Choroid plexus epithelial cell (primary cell): ENCODE measurements at regions not wholly inside any gene's neighbourhood (a gene's known extent, or its start where the extent isn't known, plus 50 kb on each side); places are given as distances from the start of the nearest gene placed in this dataset.

Source experiments
- DNase-seq: peaks from one replicate; pipeline ENCODE4 v3.0.0-alpha.2; 2010; ENCODE audit warnings: low read depth
- H3K4me3 ChIP-seq: 2 replicates; pipeline ENCODE4 v1.5.1; 2011; ENCODE audit warnings: low read depth, mild to moderate bottlenecking, control low read depth, low read length, moderate library complexity
- TF ChIP-seq, protein P1 (sequence below): conservative IDR thresholded peaks from 2 replicates; pipeline ENCODE4 v1.5.1; 2011; ENCODE audit warnings: low read depth, mild to moderate bottlenecking, control low read depth, inconsistent platforms, low read length, moderate library complexity

DNA sequence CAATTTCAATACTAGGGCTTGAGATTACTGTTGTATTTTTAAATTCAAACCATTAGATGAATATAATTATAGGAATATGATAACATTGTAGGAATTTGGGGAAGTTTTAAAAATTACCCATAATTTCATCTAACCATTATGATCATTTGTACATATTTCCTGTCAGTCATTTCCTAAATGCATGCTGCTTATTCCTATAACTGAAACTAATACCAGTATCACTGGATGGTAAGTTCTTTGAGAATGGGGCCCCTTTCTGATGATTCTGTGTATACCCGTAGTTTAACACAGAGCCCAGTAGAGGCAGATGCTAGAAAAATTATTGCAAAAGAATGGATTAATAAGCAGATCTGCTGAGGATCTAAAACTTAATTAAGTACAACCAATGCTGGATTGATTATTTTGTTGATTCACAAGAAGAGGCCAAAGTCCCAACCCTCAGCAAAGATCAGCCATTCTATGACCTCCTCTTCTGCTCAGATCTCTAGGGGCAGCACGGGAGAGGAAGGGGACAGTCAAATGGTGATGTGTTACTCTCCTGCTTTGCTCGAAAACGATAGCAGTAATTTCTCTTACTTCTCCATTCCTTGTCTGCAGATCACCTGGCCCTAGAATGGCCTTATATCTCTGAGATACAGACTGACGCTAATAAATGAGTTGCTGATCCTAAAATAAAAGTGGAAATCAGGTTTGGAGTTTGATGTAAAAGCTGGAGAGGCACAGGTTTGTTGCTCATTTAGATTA, 69.5 kb upstream of the PELI1 start:
- TF ChIP-seq, protein P1, sequence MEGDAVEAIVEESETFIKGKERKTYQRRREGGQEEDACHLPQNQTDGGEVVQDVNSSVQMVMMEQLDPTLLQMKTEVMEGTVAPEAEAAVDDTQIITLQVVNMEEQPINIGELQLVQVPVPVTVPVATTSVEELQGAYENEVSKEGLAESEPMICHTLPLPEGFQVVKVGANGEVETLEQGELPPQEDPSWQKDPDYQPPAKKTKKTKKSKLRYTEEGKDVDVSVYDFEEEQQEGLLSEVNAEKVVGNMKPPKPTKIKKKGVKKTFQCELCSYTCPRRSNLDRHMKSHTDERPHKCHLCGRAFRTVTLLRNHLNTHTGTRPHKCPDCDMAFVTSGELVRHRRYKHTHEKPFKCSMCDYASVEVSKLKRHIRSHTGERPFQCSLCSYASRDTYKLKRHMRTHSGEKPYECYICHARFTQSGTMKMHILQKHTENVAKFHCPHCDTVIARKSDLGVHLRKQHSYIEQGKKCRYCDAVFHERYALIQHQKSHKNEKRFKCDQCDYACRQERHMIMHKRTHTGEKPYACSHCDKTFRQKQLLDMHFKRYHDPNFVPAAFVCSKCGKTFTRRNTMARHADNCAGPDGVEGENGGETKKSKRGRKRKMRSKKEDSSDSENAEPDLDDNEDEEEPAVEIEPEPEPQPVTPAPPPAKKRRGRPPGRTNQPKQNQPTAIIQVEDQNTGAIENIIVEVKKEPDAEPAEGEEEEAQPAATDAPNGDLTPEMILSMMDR, result no peak
- no peak overlapping the region for H3K4me3 ChIP-seq
- DNase-seq, result no peak

DNA sequence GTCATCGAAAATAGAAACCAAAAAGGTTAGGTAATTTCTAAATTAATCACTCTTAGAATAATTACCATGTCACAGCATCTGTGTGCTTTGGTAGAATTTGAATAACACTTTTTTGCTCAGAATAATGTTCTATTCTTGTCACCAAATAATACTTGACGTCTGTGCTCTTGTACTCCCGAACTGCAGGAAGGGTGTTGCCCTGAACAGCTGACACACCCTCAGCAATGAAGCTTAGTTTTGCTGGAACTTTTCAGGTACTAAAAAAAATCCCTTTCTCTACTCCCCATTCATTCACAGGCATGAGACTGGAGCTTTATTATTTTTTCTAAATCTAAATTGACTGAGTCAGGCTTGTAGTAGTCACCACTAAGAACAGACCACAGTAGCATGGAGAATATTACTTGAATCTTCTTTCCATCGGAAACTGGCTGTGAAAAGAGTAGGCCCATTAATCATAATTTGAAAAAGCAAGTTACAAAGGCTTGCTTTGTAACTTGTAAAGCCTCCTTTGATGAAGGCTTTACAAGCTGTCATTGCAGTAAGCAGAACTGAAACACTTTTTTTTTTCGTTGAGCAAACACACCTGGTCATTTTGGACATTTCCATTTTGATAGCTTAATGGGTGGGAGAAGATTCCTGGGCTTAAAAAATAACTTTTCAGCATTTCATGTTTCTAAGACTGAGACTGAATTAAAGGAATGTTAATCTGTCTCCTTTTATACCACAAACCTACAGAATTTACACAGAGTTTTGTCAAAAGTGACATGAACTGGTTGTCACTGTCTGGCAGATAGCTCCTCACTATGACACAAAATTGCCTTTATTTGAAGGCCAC, 70.3 kb upstream of the PELI1 start:
- TF ChIP-seq, protein P1, result no peak
- H3K4me3 ChIP-seq, result no peak overlapping the region
- no peak for DNase-seq

DNA sequence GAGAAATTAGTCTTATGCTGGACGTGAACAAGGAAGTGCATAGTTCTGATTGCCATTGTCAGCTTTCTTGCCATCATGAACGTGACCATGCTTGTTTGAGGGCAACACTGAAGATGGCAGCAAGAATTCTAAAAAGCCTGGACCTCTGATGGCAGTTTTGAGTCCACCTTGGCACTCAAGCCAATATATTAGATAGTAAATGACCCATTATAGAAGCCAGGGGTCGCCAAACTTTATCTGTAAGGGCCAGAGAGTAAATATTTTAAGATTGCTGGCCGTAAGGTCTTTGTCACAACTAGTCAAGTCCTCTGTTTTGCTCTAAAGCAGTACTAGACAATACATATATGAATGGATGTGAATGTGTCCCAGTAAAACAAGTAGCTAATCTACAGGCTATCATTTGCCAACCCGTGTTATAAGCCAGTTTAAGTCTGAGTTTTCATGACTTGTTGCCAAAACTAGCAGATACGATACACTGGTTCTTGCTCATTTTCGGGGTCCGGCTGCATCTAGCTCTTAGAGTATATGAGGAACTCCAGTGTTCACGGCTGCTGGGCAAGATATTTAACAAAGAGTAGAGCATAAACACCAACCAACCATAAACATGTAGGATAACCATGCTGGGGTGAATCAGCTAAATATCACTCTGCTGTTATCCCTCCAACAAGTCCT, 73.1 kb upstream of the PELI1 start:
- H3K4me3 ChIP-seq, result no peak overlapping the region
- TF ChIP-seq, protein P1, result no peak
- DNase-seq, result no peak

DNA sequence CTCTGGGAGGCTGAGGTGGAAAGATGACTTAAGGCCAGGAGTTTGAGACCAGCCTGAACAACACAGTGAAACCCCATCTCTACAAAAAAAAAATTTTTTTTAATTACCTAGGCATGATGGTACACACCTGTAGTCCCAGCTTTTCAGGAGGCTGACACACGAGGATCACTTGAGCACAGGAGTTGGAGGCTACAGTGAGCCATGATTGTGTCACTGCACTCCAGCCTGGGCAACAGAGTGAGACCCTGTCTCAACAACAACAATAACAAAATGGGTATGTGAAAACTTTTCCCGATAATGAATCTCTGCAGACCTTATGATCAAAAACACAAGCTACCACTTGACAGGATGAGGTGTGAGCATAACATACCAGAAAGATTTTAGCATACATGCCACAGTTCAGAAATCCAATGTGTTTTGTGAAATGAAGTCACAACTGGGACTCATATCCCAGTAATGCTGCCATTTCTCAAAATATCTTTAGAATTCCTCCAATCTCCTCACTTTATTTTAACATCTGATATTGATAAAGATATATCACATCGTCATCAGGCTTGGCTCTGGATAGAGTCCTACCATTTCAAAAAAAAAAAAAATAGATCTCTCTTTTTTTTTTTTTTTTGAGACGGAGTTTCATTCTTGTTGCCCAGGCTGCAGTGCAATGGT, 74.0 kb upstream of the PELI1 start:
- H3K4me3 ChIP-seq, result no peak overlapping the region
- DNase-seq, result no peak
- TF ChIP-seq, protein P1, result no peak

DNA sequence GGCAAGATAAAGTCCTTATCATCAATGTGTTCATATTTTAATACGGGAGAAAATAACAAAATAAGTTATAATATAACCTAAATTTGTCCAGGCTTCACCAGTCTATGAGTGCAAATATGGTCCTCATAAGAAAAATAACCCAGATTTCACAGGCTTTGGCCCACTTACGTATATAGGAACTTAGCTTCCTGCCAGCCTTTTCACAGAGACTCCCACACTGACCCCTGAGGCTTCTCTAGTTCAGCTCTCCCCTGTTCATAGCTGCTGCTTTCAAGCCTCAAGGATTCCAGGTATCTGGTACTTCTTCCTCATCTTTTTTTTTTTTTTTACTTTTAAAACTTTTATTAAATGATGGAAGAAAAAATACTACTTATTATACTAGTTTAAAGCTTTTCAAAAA, 74.9 kb upstream of the PELI1 start:
- TF ChIP-seq, protein P1, result no peak
- DNase-seq, result no peak
- no peak overlapping the region for H3K4me3 ChIP-seq

DNA sequence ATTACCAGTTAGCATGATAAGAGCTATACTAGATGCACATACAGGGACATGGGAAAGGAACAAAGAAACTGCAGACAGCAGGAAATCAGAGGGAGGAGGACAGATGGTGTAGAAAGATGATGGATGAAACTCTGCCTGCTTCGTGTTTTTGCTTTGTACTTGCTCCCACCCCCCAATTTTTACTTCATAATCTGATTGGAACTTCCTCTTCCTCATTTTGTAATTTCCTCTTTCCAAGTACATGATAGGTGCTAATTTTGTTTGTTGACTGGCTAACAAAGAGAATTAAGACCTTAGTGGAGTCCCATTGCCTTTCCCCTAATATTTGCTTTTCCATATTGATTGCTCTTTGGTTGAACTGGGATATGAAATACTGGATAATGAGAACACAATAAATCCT, 76.0 kb upstream of the PELI1 start:
- no peak for DNase-seq
- no peak overlapping the region for H3K4me3 ChIP-seq
- TF ChIP-seq, protein P1, result no peak
